SKM-1 treated with dmso at 0.1 percent for 144 hours (cell line): ENCODE measurements at regions not wholly inside any gene's neighbourhood (a gene's known extent, or its start where the extent isn't known, plus 50 kb on each side); places are given as distances from the start of the nearest gene placed in this dataset.

Source experiments
- DNase-seq: peaks from one replicate; lab custom pipeline; 2025; ENCODE audit not compliant: unreplicated experiment; lab: John Stamatoyannopoulos, UW

DNA sequence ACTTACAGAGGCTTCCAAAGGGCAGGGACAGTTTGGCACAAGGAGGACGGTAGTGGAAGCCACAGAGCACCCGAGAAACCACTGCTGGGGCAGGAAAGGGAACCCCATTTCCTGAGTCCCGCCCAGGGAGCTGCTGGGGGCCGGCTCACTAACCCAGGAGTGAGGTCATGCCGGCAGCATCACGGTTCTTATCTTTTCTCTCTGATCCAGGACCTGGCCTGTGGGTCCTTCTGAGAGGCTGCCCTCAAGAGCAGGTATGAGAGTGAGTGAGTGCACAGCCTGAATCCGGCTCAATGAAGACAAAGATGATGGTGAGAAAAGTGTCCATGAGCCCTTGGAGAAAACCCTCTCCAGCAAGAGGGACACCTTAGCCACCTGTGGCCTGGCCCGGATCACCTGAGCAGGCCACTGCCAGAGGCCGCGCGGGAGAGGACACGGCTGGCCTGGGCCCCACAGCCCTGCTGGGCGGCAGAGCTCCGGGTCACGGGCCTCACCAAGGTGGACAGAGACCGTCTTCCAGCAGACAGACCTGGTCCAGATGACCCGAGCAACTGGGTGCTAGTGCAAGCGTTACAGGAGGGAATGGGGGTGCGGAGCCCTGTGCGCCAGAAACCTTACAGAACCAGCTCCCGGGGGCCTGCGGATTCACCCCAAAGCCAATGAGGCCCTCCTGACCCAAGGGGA, 94.9 kb downstream of the RIPK4 start:
- no peak for DNase-seq

DNA sequence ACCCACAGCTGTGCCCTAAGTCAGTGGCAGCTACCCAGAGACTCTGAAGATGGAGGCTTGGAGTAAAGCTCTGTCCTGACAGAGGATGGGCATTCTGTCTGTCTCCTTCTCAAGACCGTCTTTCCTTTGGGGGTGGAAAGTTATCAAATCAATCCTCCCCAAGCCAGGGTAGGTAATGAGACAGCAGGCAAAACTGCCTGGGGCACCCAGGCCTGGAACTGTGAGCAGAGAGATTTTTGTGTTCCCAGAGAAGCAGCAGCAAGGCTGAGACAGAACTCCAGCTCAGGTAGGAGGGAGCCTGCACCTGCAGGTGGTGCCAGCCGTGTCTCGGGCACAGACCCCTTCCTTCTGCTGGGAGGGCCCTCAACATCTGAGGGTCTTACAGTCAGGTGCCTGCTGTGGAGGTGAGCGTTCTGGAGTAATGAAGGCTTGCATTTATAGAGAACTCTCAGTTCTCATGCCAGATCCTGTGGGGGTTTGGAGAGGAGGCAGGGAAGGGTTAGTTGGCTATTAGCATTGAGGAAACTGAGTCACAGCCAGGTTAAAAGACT, 95.6 kb downstream of the RIPK4 start:
- DNase-seq, result no peak

DNA sequence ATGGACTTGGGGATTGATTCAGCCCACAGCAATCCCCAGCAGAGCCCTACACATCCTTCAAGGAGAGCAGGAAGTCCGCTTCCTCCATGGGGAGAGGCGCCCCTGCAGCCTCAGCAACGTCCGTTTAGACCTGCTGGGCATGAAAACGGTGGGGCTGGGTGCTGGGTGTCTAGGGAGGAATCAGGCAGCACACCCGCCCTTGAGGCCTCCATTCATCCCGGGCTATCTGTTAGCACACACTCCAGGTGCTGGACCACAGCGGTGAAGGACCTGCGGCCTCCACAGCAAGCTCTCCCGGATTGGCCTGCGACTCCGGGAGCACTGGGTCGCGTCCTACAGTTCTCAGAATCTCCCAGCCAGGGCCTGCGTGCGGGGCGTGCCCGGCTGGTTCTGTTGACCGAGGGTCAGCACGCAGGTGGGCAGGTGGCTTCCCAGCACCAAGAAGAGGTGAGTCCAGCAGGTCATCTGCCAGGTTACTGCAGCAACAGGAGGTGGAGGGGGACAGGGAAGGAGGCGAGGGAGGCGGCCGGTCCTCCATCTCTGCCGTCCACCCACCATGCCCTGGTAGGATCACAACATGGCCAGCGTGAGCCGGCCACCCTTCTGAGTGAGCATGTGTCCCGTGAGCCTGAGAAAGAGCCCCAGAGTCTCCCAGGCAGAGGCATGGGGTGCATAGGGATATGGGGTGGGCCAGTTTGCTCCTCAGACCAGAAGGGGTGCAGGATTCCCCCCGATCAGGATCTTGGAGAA, 96.6 kb downstream of the RIPK4 start:
- DNase-seq, result no peak

DNA sequence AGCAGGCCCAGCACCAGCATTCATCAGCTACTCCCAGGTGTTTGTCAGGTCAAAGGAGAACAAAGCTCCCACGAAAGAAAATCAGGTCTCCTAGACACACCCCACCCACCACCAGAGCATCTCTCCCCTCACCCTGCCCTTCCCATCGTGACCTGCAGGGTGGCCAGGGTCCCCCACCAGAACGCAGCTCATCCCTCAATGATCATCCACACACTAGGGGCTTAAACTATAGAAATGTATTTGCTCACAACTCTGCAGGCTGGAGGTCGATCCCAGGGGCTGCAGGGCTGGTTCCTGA, 97.4 kb downstream of the RIPK4 start:
- no peak for DNase-seq

DNA sequence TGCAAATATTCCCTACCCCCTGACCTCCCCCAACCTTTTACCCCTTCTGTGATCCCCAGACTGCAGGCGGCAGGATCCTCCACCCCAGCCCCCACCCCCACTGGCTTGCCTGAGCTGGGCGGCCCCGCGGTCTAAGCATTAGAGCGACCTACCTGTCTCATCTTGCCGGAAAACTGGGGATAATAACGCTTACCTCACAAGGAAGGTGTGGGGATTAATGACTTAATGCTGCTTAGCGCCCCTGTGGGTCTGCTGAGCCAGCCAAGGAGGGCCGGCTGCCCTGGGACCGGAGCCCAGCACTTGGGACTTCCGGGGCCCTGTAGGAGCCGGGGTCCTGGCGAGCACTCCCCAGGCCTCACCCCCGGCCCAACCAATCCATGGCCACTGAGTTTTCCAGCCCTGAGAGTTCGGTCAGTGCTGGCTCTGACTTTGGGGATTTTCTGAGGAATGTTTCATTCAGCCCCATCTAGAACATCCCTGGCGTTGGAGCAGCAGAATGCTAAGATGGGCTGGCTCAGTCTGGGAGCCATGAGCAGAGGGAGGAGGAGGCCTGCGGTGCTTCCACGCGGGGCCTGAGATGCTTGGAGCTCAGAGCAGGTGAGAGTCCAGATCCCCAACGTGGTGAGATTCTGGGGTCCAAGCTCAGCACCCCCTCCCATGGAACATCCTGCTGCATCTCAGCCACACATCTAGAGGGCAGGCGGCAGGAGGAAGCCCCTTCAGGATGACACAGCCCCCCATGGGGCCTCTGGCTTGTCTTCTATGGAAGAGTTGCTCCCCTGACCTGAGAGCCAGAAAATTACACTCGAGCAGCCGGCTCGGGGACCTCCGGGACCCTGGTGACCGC, 97.9 kb downstream of the RIPK4 start:
- no peak for DNase-seq

DNA sequence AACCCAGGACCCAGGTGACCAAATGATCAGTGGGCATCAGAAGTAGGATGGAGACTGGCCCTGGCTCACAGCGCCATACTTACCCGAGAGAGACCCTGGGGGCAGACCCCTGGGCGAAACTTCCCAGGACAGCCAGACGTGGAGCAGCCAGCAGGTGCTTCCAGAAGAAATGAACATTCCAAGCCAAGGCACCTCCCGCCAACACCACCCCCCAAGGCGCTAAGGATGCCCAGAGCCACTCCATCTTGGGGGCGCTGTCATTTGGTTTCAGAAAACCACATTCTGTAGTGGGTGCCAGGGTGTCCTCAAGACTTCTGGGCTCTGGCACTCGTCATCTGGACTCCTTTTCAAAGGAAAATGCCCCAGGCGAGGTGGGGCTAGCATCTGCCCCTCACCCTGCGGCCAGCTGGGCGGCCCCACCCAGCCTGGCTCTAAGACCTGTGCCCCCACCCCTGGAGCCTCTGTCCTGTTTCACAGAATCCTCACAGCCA, 98.8 kb downstream of the RIPK4 start:
- DNase-seq, result no peak

DNA sequence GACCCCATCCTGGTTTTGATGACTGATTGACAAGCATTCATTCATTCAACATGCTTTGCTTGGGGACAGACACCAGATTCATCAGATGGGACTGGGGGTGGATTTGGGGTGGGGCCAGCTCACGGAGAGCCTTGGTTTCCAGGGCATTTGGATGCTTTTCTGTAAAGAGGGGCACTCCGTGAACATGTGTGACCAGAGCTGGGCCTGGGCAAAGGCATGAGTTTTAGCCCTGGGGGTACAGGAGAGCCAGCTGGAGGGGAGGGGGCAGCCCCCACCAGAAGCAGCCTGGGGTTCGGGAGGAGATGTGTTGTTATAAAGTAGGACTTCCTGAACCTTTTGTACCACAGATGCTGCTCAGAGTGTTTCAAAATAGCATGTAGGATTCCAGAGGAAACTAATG, 99.7 kb downstream of the RIPK4 start:
- DNase-seq, result no peak

DNA sequence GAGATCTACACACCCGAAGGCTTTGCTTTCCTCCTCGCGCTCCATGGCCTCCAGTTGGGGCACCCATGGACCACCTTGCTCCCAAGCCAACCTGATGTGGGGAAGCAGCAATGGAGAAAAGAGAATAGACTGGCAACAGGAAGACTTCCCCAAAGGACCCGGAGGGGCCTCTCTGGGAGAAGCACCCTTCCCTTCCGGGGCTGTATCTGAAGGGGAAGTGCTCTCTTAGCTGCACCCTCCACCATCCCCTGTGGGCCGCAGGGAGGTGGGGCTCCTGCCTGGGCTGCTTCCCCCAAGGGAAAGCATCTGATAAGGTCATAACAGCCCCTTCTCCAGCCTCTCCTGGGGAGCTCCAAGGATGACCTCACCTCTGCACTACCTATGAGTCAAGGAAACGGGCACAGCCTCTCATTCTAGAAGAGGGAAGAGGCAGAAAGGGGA, 100.2 kb downstream of the RIPK4 start:
- peak; percentile 60 for DNase-seq

DNA sequence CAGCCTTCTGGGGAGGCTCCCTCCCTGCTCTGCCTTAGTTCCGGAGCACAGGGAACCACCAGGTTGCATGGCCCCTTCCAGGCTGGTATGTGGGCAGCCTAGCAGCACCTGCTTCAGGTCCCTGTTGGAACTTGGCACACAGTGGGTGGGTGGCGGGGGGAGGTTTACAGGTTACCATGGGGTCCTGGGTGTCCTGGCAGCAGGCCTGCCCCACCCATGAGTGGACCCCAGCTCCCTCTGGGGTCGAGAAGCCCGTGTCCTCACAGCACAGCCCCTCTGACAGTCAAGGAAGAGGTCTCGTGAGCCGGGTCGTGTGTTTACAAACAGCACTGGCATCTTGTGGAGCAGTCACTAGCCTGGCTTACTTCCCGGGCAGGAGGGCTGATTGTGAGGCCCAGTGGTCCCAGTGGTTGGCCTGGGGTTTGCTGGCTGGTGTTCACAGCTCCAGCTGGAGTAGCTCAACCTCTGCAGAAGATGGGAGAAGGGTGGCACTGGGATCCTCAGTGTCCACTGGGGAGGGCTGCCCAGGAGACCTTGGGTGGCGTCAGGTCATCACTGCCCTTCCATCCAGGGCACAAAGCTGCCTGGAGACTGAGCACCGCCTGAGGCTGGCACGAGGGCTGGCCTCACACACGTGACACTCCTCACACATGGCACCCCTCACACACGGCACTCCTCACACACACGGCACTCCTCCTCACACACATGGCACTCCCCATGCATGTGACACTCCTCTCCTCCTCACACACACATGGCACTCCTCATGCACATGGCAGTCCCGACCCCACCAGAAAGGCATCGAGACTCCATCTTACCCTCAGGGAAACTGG, 100.9 kb downstream of the RIPK4 start:
- no peak for DNase-seq

DNA sequence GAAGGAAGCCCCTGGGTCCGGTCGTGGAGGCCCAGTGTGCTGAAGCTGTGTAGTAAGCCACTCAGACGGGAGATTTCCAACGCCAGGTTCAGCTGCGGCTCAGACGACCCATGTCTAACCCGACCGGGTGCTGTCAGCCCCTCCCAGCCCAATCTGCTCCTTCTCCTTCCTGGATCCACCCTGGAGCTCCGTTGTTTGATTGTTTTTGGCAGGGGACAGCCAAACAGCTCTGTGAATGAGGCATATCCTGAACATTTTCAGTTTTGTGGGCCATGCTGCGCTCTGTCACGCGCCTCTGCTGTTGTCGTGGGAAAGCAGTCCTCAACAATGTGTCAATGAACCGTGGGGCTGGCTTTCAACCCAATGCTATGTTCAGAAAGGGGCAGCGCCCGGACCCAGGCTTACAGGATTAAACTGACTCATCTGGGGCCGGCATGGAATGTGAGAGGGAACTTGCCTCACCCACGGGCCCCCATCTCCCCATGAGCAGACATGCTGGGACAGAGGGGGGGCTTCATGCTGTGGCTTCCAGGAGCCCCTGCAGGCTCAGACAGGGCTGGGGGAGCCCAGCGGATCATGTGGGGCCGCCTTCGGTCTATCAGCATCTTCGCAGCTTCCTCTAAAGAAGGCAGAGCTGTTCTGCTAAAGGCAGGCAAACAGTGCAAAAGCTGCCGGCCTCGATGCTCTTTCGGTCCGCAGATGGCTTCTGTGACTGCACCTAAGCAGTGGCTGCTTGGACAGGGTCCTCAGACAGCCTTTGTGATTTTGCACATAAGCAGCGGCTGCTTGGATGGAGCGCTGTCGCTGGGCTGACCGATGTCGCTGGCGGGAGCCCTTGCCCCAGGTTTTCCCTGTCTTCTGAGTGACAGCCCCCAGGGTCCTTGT, 101.7 kb downstream of the RIPK4 start:
- DNase-seq, result no peak

DNA sequence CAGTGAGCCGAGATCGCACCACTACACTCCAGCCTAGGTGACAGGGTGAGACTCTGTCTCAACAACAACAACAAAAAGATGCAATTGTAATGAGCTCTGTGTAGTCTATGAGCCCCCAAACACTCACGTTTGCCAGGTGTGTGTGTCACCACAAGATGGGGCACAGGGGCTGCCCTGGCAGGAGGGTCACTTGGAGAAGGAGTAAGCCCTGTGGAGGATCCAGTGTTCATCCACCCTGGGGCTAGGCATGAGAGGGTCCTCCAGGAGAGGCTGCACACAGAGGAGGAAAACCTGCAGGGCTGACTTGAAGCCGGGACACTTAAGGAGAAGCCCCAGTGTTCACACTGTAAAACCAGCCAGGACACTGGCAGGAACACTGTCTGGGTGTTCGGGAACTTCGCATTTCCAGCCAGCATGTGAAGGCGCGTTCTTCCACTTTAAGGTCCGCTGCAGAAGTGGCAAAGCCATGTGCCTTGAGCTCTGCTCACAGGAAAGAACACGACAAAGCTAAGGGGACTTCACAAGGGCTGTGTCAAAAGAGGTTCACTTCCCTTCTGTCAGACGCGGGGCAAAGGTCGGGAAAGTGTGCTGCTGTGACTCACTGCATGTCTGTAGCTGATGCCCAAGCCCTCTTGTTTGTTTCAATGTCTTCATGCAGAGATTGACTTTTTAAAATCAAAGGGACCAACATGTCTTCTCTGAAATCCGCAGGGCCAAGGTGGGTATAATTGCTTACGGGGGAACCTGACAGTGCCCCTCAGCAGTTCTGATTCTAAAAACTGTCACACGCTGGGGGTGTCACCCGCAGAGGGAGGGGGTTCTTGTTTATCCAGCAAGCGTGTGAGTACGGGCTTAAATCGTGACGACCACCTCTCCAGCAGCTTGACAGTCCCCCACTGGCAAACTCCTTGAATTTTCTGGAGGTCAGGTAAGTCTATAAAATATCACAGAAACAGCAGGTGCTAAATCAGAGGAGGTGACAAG, 102.8 kb downstream of the RIPK4 start:
- no peak for DNase-seq

DNA sequence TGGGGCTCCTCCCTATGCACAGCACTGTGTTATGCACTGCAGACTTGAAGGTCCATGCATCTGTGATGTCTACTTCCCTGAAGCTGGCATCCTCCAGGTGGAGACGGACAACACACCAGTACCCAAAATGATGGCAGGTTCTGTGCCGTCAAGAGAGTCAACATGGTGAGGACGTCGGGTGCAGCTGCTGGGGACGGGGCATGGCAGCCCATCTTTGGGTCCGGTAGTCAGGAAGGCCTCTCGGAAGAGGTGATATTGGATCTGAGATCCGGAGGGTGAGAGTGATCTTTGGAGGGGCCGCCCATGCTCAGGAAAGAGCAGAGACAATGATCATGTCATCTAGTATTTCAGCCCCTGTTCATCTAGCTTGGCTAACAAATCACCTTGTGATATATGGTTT, 104.1 kb downstream of the RIPK4 start:
- DNase-seq, result no peak

DNA sequence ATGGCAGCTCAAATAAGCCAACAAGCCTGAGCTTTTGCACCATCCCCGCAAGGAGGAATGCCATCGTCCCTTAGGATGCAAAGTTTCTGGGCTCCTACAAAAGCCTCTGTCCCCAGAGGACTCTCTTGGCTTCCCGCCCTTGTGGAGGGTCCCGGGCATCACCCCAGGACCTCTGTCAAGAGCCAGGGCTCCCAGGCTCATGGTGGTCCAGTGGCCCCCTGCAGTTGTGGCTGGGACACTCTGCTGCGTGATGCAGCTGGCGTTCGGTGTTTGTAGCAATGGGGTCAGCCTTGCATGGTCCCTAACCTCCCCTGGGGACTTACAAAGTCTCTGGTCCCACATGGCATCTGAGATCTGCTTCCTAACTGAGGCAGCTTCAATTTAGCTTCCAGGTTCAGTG, 104.7 kb downstream of the RIPK4 start:
- no peak for DNase-seq

DNA sequence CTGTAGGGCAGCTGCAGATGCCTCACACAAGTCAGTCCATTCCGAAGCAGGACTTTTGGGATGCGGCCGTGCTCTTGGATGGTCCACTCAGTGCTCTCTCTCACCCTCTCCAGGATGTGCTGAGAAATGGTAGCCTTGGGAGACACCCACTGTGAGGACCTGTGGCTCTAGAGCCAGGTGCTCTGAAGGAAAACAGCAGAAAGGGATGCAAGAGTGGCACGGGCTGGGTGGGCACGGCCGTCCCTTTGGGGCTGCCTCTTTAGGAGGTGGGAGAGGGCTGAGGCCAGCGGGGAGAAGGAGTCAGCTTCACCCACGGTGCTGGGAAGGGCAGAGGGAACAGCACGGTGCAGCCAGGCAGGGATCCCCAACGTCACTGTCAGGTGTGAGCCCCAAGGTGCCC, 106.1 kb downstream of the RIPK4 start:
- no peak for DNase-seq

DNA sequence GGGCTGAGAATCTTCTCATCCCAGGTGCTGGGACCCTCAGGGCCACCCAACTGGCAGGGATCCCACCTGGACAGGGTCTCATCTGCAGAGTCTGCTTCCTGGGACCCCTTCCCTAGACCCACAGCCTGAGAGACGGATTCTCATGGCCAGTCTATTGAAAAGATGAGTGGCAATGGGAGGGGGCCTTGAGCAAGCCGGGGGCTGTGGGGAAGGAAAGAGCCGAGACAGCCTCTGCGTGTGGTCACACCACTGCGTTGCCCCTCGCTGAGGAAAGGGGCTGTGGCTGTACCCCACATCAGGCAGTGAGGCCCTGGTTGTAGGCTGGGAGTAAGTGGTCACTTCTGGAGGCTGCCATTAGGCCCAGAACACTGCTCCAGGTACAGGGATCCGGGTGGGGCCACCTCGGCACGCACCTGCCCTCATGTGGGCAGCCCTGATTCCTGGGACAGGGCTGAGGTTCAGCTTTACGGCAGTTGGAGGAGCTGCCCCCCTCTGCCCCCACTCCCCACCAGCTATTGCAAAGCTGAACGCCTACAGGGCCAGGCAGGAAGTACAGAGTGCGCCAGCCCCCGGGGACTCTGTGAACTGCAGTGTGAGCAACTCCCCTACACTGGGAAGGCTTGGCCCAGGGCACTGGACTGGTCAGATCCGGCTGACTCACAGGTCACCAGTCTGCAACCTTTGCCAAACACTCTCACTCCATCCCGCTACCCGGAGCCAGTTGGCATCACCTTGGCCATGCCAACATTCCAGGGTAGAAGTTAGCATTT, 106.9 kb downstream of the RIPK4 start:
- DNase-seq, result no peak

DNA sequence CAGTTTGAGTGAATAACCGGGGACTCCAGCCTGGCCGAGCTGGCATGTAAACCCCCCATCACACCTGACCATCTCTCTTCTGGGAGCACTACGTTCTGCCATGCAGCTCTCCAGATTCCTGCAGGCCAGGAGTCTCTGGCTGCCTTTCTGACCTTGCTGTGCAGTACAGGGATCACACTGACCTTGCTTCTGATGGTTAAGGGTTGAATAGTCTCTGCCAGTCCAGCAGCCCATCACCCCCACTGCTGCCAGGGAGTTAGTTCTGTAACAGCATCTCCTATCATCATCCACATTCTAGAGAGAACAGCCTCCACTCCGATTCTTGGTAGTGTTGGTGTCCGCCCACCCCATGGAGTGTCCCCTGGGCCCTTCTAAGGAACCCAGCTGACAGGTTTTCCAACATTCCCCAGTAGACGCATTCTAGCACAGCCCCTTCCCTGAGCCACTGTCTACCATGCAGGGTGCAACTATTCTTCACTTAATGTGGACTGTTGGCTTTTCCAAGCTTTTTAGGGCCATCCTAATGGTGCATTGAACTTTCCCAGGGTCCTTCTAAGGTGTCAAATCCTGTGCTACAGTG, 109.8 kb downstream of the RIPK4 start:
- DNase-seq, result no peak

DNA sequence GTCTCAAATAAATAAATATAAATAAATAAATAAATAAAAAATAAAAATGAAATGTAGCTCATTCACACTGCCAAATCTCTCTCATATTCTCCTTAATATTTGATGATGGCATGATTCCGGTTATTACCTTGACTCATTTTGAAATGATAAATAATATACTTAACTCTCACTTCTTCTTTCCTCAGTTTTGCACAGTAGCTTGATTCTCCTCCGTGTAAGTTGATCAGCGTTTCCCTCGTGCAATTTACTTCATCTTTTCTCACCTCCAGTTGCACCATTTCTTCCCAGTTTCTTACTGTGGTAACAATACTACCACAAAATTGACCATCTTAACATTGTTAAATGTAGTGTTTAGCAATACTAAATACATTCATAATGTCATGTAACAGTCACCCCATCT, 111.6 kb downstream of the RIPK4 start:
- DNase-seq, result no peak
